ENCODE measurements at regions not wholly inside any gene's neighbourhood (a gene's known extent, or its start where the extent isn't known, plus 50 kb on each side); places are given as distances from the start of the nearest gene placed in this dataset.
A peak's percentile ranks its signal among the peaks of the same experiment; 100 is the strongest.

DNA sequence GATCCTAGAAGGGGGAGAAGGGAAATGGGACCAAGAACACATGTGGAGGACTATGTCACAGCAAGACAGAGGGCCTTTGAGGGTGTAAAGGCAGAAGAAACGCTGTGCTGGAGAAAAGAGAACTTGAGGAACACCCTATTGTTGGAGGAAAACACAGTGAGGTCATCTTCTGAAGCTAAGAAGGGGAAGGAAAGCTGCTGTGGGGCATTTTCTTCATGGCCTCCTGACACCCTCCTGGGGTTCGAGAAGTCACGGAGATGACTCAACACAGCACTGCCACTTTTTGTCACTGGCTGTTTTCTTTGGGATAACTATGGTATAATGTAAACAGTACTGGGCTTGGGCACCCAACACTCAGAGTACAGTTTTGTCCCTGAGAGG, 492.6 kb upstream of the CADM1 start:
- no peak for DNase-seq (ENCODE audit: low spot score)
- Histone ChIP-seq H3K27ac (no peak overlapping the region), H3K4me3 (no peak overlapping the region), H3K27me3 (replicated peaks; ENCODE audit: insufficient read depth) (no peaks in the 10 kb centered on the region), H3K4me1 (replicated peaks) (no peaks in the 10 kb centered on the region), H3K36me3 (no peaks in the 10 kb centered on the region), H3K9me3 (no peaks in the 10 kb centered on the region)
- intact Hi-C loops (cut with DNase I), result loop anchor here (10.0 kb wide), 1 partner anchor 228 kb away; no protein-coding TSS in a partner anchor
- WGBS, result 90% methylated on average over 3 of the region's 3 CpGs
- TF ChIP-seq POLR2AphosphoS5 (IDR thresholded peaks at IDR 0.05), result no peak

DNA sequence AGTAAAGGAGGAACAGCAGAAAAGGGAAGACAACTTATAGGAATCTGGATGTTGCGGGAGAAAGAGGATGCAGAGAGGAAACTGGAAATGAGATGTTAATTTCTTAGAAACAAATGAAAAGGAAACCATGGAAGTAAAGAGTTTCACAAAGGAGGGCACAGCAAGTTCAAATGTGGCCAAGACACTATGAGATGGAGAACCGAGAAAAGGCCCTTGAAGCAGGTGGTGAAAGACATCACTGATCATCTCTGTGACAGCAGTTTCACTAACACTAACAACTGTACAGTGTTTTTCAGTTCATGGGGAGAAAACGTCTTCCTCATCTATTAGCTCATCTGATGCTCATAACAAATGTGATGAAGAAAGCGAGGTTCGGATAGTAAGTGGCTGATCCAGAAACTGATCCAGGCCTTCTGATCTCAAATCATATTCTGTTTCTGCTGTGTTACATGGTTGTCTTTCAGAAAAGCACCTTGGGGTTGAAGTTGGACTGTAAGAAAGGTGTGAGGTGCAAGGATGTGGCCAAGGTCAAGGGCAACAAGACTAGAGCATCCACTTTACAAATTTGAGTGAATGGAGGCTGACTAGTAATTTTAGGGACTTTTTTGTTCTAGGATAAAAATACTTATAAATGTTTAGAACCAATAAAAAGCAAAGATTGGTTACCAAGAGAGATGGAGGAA, 492.1 kb upstream of the CADM1 start:
- Histone ChIP-seq H3K27me3 (replicated peaks; ENCODE audit: insufficient read depth) (no peaks in the 10 kb centered on the region), H3K36me3 (no peaks in the 10 kb centered on the region), H3K4me3 (no peak overlapping the region), H3K4me1 (replicated peaks) (no peaks in the 10 kb centered on the region), H3K27ac (no peak overlapping the region), H3K9me3 (no peaks in the 10 kb centered on the region)
- no peak for TF ChIP-seq POLR2AphosphoS5 (IDR thresholded peaks at IDR 0.05)
- no peak for TF ChIP-seq POLR2A (IDR thresholded peaks at IDR 0.05)
- TF ChIP-seq, protein P1, sequence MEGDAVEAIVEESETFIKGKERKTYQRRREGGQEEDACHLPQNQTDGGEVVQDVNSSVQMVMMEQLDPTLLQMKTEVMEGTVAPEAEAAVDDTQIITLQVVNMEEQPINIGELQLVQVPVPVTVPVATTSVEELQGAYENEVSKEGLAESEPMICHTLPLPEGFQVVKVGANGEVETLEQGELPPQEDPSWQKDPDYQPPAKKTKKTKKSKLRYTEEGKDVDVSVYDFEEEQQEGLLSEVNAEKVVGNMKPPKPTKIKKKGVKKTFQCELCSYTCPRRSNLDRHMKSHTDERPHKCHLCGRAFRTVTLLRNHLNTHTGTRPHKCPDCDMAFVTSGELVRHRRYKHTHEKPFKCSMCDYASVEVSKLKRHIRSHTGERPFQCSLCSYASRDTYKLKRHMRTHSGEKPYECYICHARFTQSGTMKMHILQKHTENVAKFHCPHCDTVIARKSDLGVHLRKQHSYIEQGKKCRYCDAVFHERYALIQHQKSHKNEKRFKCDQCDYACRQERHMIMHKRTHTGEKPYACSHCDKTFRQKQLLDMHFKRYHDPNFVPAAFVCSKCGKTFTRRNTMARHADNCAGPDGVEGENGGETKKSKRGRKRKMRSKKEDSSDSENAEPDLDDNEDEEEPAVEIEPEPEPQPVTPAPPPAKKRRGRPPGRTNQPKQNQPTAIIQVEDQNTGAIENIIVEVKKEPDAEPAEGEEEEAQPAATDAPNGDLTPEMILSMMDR (IDR thresholded peaks at IDR 0.05), result no peak
- DNase-seq (ENCODE audit: low spot score), result no peak
- WGBS, result 87% methylated on average over 5 of the region's 5 CpGs
- intact Hi-C loops (cut with DNase I), result loop anchor here (10.0 kb wide), 1 partner anchor 229 kb away; no protein-coding TSS in a partner anchor

DNA sequence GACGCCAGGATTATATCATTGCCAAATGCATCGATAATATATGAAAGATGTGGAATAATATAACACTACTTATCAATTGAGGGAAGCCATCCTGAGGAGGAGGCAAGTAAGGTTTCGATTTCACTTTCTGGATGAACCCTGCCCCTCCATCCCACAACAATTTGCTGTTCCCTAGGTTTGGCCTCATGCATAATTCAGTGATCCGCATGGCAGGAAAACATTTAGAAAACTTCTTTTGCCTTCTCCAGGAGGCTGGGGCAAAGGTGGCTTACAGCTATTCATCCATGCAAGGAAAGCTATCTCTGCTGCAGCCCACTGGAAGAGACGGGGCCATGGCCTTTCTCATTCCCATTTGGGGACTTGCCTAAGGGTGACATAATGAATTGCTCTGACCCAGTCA, 489.4 kb upstream of the CADM1 start:
- Histone ChIP-seq H3K4me1 (replicated peaks) (no peaks in the 10 kb centered on the region), H3K27me3 (replicated peaks; ENCODE audit: insufficient read depth) (no peaks in the 10 kb centered on the region), H3K9me3 (no peaks in the 10 kb centered on the region), H3K27ac (no peak overlapping the region), H3K4me3 (no peak overlapping the region), H3K36me3 (no peaks in the 10 kb centered on the region)
- TF ChIP-seq POLR2A (IDR thresholded peaks at IDR 0.05) (no peak), POLR2AphosphoS5 (IDR thresholded peaks at IDR 0.05) (no peak)
- TF ChIP-seq, protein P1 (IDR thresholded peaks at IDR 0.05), result no peak
- WGBS, result 98% methylated on average over 5 of the region's 5 CpGs
- intact Hi-C loops (cut with DNase I), result loop anchor here (10.0 kb wide), 1 partner anchor 231 kb away; no protein-coding TSS in a partner anchor
- DNase-seq (ENCODE audit: low spot score), result no peak

DNA sequence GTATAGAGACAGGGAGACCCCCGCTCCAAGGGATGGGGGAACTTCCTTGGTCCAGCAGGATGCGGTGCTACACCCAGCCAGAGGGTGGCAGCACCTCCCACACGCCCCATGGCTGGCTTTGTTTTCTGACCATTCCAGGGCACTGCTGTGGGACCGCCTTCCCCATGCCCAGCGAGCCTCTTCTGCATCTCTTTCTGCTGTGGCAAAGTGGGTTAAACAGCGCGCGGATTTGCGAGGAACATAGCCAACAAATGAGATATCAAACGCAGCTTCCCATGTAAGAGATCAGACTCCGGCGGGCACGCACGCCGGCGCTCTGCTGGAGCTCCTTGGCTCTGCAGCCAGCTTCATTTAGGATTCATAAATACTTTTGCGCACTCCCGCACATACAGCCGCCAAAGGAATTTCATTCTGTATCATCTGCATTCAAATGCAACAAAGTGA, 485.8 kb upstream of the CADM1 start:
- no peak for DNase-seq (ENCODE audit: low spot score)
- Histone ChIP-seq H3K27ac (no peak overlapping the region), H3K4me3 (no peak overlapping the region), H3K36me3 (no peaks in the 10 kb centered on the region), H3K4me1 (replicated peaks) (no peaks in the 10 kb centered on the region), H3K9me3 (no peaks in the 10 kb centered on the region), H3K27me3 (replicated peaks; ENCODE audit: insufficient read depth) (no peaks in the 10 kb centered on the region)
- intact Hi-C loops (cut with DNase I), result loop anchor here (10.0 kb wide), 1 partner anchor 235 kb away; no protein-coding TSS in a partner anchor
- TF ChIP-seq, protein P1 (IDR thresholded peaks at IDR 0.05), result peak; percentile 14 to 58 (median 44)
- TF ChIP-seq POLR2A (IDR thresholded peaks at IDR 0.05), result no peak
- 50% methylated on average over 19 of the region's 19 CpGs for WGBS

DNA sequence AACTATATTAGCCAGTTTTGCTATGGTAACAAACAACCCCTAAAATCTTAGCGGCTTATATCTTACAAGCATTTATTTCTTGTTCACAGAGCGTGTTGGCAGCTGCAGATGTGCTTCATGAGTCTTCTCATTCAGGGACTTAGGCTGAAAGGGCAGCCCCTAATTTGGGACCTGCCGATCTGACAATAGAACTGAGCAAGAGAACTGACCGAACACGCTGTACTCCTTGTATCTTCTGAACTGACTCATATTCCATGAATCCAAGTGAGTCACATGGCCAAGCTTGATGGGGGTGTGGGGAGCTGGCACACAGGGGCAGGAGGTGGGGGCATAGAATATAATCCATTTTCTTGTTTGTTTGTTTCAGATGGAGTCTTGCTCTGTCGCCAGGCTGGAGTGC, 481.7 kb upstream of the CADM1 start:
- H3K27me3 ChIP-seq (replicated peaks; ENCODE audit: insufficient read depth), result no peaks in the 10 kb centered on the region
- no peak for DNase-seq (ENCODE audit: low spot score)
- WGBS, result 92% methylated on average over 6 of the region's 6 CpGs
- H3K27ac ChIP-seq, result no peak overlapping the region
- no peak overlapping the region for H3K4me3 ChIP-seq
- no peaks in the 10 kb centered on the region for H3K36me3 ChIP-seq
- intact Hi-C loops (cut with DNase I), result no loop called here
- no peaks in the 10 kb centered on the region for H3K9me3 ChIP-seq
- no peak for TF ChIP-seq POLR2AphosphoS5 (IDR thresholded peaks at IDR 0.05)
- TF ChIP-seq, protein P1 (IDR thresholded peaks at IDR 0.05), result no peak
- no peak for TF ChIP-seq POLR2A (IDR thresholded peaks at IDR 0.05)
- H3K4me1 ChIP-seq (replicated peaks), result no peaks in the 10 kb centered on the region

Measured in prostate gland (tissue), 2 donors.